ENCODE measurements at regions not wholly inside any gene's neighbourhood (a gene's known extent, or its start where the extent isn't known, plus 50 kb on each side); places are given as distances from the start of the nearest gene placed in this dataset.
"Not testable (repeated sequence)": the region's sequence is repeated elsewhere in the genome, so short reads cannot be mapped to it uniquely, and the experiment has no call there.

GRCh38 chr7:65453341-65454030 lies 79.8 kb downstream of the ZNF92 start:
- no peak for DNase-seq (ENCODE audit: low read depth)
- H3K4me3 ChIP-seq (ENCODE audit: control insufficient read depth, low read depth, low read length), result no peak overlapping the region
- TF ChIP-seq, protein P1, sequence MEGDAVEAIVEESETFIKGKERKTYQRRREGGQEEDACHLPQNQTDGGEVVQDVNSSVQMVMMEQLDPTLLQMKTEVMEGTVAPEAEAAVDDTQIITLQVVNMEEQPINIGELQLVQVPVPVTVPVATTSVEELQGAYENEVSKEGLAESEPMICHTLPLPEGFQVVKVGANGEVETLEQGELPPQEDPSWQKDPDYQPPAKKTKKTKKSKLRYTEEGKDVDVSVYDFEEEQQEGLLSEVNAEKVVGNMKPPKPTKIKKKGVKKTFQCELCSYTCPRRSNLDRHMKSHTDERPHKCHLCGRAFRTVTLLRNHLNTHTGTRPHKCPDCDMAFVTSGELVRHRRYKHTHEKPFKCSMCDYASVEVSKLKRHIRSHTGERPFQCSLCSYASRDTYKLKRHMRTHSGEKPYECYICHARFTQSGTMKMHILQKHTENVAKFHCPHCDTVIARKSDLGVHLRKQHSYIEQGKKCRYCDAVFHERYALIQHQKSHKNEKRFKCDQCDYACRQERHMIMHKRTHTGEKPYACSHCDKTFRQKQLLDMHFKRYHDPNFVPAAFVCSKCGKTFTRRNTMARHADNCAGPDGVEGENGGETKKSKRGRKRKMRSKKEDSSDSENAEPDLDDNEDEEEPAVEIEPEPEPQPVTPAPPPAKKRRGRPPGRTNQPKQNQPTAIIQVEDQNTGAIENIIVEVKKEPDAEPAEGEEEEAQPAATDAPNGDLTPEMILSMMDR (IDR thresholded peaks at IDR 0.05; ENCODE audit: control insufficient read depth, insufficient read depth, low read depth, low read length, missing control alignments), result no peak

DNA sequence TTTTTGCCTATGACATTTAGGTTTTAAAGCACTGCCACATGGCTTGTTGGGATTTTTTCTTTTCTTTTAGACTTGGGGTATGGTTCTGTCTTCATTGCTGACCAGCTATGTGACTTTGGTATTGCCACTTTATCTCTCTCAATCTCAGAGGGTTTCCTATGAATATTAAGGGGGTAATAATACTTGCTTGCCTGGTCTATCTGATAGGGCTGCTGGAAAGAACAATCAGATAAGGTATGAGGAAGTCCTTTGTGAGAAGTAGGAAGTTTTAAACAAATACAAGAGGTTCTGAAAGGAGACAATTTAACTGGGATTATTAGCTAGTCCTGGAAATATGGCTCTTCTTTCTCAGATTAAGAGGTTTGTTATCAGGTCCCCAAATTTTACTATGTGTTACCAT lies 80.8 kb downstream of the ZNF92 start:
- TF ChIP-seq, protein P1 (IDR thresholded peaks at IDR 0.05; ENCODE audit: control insufficient read depth, insufficient read depth, low read depth, low read length, missing control alignments), result no peak
- DNase-seq (ENCODE audit: low read depth), result no peak

DNA sequence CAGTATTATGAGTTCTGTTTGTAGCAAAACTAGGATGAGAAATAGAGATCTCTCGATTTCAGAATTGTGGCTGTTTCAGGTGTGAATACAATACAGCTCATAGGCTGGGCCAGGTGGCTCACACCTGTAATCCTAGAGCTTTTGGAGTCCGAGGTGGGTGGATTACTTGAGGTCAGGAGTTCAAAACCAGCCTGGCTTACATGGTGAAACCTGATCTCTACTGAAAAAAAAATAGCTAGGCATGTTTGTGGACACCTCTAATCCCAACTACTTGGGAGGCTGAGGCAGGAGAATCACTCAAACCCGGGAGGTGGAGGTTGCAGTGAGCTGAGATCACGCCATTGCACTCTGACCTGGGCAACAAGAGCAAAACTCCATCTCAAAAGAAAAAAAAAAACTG lies 81.4 kb downstream of the ZNF92 start:
- H3K4me3 ChIP-seq (ENCODE audit: control insufficient read depth, low read depth, low read length); DNase-seq (ENCODE audit: low read depth): not testable (repeated sequence)

More for the DNA sequence above, 80.8 kb downstream of the ZNF92 start:
- no peak overlapping the region for H3K4me3 ChIP-seq (ENCODE audit: control insufficient read depth, low read depth, low read length)

DNA sequence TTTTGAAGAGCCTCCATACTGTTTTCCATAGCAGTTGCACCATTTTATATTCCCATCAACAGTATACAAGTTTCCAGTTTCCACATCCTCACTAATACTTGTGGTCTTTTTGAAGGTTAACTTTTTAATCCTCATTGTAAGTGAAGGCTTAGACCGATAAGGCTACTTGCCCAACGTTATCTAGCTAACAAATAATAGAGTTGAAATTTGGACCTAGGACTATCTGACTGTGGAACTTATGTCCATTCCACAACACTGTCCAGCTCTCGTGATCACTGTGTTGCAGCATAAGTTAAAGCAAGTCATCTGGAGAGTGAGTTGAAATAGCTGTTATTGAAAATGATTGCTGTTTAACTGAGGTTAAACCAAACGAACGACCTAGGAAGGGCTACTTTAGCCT lies 84.0 kb downstream of the ZNF92 start:
- no peak overlapping the region for H3K4me3 ChIP-seq (ENCODE audit: control insufficient read depth, low read depth, low read length)
- DNase-seq (ENCODE audit: low read depth), result no peak
- TF ChIP-seq, protein P1 (IDR thresholded peaks at IDR 0.05; ENCODE audit: control insufficient read depth, insufficient read depth, low read depth, low read length, missing control alignments), result no peak

GRCh38 chr7:65459438-65459837 lies 85.8 kb downstream of the ZNF92 start:
- TF ChIP-seq, protein P1 (IDR thresholded peaks at IDR 0.05; ENCODE audit: control insufficient read depth, insufficient read depth, low read depth, low read length, missing control alignments), result no peak
- H3K4me3 ChIP-seq (ENCODE audit: control insufficient read depth, low read depth, low read length), result no peak overlapping the region
- no peak for DNase-seq (ENCODE audit: low read depth)

GRCh38 chr7:65462148-65462716 lies 88.6 kb downstream of the ZNF92 start:
- no peak overlapping the region for H3K4me3 ChIP-seq (ENCODE audit: control insufficient read depth, low read depth, low read length)
- DNase-seq (ENCODE audit: low read depth), result no peak
- TF ChIP-seq, protein P1 (IDR thresholded peaks at IDR 0.05; ENCODE audit: control insufficient read depth, insufficient read depth, low read depth, low read length, missing control alignments), result no peak

DNA sequence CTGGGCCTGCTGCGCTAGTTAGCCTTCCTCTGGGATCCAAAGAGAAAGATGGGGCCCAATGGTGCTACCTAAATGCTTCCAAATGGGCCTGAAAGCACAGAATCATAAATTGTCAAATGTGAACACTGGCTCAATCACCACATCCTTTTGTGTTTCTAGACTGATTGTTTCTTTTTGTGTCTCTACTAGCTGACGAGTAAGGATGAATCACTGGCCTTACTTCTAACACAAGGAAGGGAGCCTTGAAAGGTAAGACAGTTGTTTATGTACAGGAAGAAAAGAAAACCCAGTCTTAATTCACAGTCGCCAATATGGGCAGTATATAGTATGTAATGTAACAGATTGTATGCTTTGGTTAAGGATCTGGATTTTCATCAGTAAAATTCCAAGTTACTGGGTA lies 89.5 kb downstream of the ZNF92 start:
- TF ChIP-seq, protein P1 (IDR thresholded peaks at IDR 0.05; ENCODE audit: control insufficient read depth, insufficient read depth, low read depth, low read length, missing control alignments), result no peak
- H3K4me3 ChIP-seq (ENCODE audit: control insufficient read depth, low read depth, low read length), result no peak overlapping the region
- no peak for DNase-seq (ENCODE audit: low read depth)

GRCh38 chr7:65469919-65470558 lies 96.4 kb downstream of the ZNF92 start:
- H3K4me3 ChIP-seq (ENCODE audit: control insufficient read depth, low read depth, low read length); DNase-seq (ENCODE audit: low read depth): not testable (repeated sequence)

Data from AG09309 (cell line).